ENCODE measurements at regions not wholly inside any gene's neighbourhood (a gene's known extent, or its start where the extent isn't known, plus 50 kb on each side); places are given as distances from the start of the nearest gene placed in this dataset.

DNA sequence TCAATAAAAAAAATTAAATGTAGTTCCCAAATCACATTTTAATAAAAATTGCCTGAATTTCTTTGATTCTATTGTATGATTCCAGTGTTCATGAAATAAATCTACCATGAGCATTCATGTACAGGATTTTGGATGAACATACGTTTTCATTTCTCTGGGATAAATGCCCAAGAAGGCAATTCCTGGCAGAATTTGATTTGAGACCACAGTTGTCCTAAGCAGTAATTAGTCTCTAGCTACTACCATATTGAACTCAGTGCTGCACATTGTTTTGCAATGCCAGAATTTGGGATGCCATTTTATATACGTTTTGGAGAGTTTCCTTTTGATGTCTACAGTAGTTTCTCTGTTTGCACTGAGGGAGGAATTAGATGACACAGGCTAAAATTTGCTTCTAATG is 265.3 kb upstream of the HS3ST5 start:
- H3K9me3 ChIP-seq (replicated peaks; ENCODE audit: control insufficient read depth, insufficient read depth, low read length) = no peaks in the 10 kb centered on the region
- BruUV-seq (replicated peaks) = no TSS peak
- FAIRE-seq (no peak), ATAC-seq (no peak), DNase-seq (ENCODE audit: low read depth, low spot score) (no peak)
- H3K27me3 ChIP-seq (replicated peaks in 1 of 2; ENCODE audit: control insufficient read depth in 2 of 2, insufficient read depth in 2 of 2, low read length in 1 of 2) = no peaks in the 10 kb centered on the region
- in situ Hi-C loops (cut with MboI) (no loop called here), intact Hi-C loops (cut with micrococcal nuclease; ENCODE audit: unreplicated experiment) (no loop called here)
- no peak overlapping the region for H3K4me2 ChIP-seq (ENCODE audit: control insufficient read depth, insufficient read depth)
- ChIA-PET POLR2A (no interaction called here), RAD21 (ENCODE audit: unreplicated experiment) (no interaction called here), SMC1A (ENCODE audit: uncharacterized antibody, unreplicated experiment) (no interaction called here), CTCF (no interaction called here)
- no peaks in the 10 kb centered on the region for H3K36me3 ChIP-seq (ENCODE audit: control insufficient read depth in 2 of 2, insufficient read depth in 2 of 2, low read length in 1 of 2)
- no peak overlapping the region for H2AFZ ChIP-seq (ENCODE audit: control insufficient read depth, low read depth, low read length)
- no peaks in the 10 kb centered on the region for H3K79me2 ChIP-seq (ENCODE audit: control insufficient read depth, insufficient read depth, low read length)
- WGBS (ENCODE audit: insufficient coverage, insufficient replicate concordance, low lambda C conversion rate, missing lambda C conversion rate) = 2% methylated on average over 2 of the region's 2 CpGs
- H3K4me1 ChIP-seq (ENCODE audit: control insufficient read depth, insufficient read depth, low read length) = no peaks in the 10 kb centered on the region
- H3K4me3 ChIP-seq = no peak overlapping the region
- H3K27ac ChIP-seq (ENCODE audit: control insufficient read depth, insufficient read depth) = no peak overlapping the region
- H3K9ac ChIP-seq (ENCODE audit: control insufficient read depth, insufficient read depth, low read length) = no peak overlapping the region
- TF ChIP-seq SP1 (IDR thresholded peaks at IDR 0.05; ENCODE audit: low read depth, low read length) (no peak), TCF7 (IDR thresholded peaks at IDR 0.05; ENCODE audit: borderline replicate concordance) (no peak), ZSCAN29 (IDR thresholded peaks at IDR 0.05) (no peak), NFYB (IDR thresholded peaks at IDR 0.05; ENCODE audit: insufficient read depth, low read depth, low read length) (no peak), SUPT20H (IDR thresholded peaks at IDR 0.05; ENCODE audit: borderline replicate concordance, control insufficient read depth, low read depth, low read length) (no peak), SMAD5 (IDR thresholded peaks at IDR 0.05; ENCODE audit: low read depth) (no peak), SMAD1 (IDR thresholded peaks at IDR 0.05; ENCODE audit: low read depth, partially characterized antibody) (no peak), JUNB (IDR thresholded peaks at IDR 0.05) (no peak), PML (IDR thresholded peaks at IDR 0.05; ENCODE audit: low read length) (no peak)
- H4K20me1 ChIP-seq (ENCODE audit: control insufficient read depth, insufficient read depth) = no peaks in the 10 kb centered on the region

DNA sequence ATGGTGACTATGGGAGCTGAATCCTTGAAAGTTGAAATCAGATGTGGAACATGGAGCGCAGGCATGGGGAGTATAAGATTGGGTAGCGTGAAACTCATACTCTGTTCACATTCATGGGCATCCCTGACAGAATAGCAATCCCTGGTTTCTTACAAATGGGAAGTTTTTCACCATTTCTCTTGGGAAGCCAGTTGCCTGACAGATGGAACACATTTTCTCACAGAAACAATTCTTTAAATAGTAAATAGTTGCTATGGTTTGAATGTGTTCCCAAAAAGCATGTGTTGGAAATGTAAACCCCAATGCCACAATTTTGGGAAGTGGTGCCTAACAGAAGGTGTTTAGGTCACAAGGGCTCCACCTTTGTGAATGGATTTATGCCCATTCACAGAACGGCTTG is 262.8 kb upstream of the HS3ST5 start:
- POLR2A ChIA-PET = no interaction called here
- Histone ChIP-seq H3K36me3 (ENCODE audit: control insufficient read depth in 2 of 2, insufficient read depth in 2 of 2, low read length in 1 of 2) (no peaks in the 10 kb centered on the region), H3K27ac (ENCODE audit: control insufficient read depth, insufficient read depth) (no peak overlapping the region), H3K27me3 (replicated peaks in 1 of 2; ENCODE audit: control insufficient read depth in 2 of 2, insufficient read depth in 2 of 2, low read length in 1 of 2) (no peaks in the 10 kb centered on the region), H4K20me1 (ENCODE audit: control insufficient read depth, insufficient read depth) (no peaks in the 10 kb centered on the region), H2AFZ (ENCODE audit: control insufficient read depth, low read depth, low read length) (no peak overlapping the region), H3K4me1 (ENCODE audit: control insufficient read depth, insufficient read depth, low read length) (no peaks in the 10 kb centered on the region), H3K9ac (ENCODE audit: control insufficient read depth, insufficient read depth, low read length) (no peak overlapping the region), H3K4me3 (no peak overlapping the region), H3K4me2 (ENCODE audit: control insufficient read depth, insufficient read depth) (no peak overlapping the region), H3K79me2 (ENCODE audit: control insufficient read depth, insufficient read depth, low read length) (no peaks in the 10 kb centered on the region), H3K9me3 (replicated peaks; ENCODE audit: control insufficient read depth, insufficient read depth, low read length) (no peaks in the 10 kb centered on the region)
- FAIRE-seq (no peak), ATAC-seq (no peak), DNase-seq (ENCODE audit: low read depth, low spot score) (no peak)
- WGBS (ENCODE audit: insufficient coverage, insufficient replicate concordance, low lambda C conversion rate, missing lambda C conversion rate) = 3% methylated on average over 3 of the region's 3 CpGs
- RAD21 ChIA-PET (ENCODE audit: unreplicated experiment) = no interaction called here
- SMC1A ChIA-PET (ENCODE audit: uncharacterized antibody, unreplicated experiment) = no interaction called here
- in situ Hi-C loops (cut with MboI) (no loop called here), intact Hi-C loops (cut with micrococcal nuclease; ENCODE audit: unreplicated experiment) (no loop called here)
- TF ChIP-seq TCF12 (IDR thresholded peaks at IDR 0.05; ENCODE audit: low read depth, low read length) (no peak), TBL1XR1 (IDR thresholded peaks at IDR 0.05; ENCODE audit: low read depth, low read length) (no peak), WRNIP1 (IDR thresholded peaks at IDR 0.05; ENCODE audit: borderline replicate concordance, low read depth, low read length) (no peak), KDM1A (IDR thresholded peaks at IDR 0.05; ENCODE audit: borderline replicate concordance) (no peak), POLR2A (IDR thresholded peaks at IDR 0.05; ENCODE audit: low read depth, low read length) (no peak), DPF2 (IDR thresholded peaks at IDR 0.05) (no peak), NBN (IDR thresholded peaks at IDR 0.05) (no peak), HCFC1 (IDR thresholded peaks at IDR 0.05; ENCODE audit: low read length) (no peak), EED (IDR thresholded peaks at IDR 0.05; ENCODE audit: low read depth) (no peak), RUNX3 (IDR thresholded peaks at IDR 0.05; ENCODE audit: low read length) (no peak), SUZ12 (IDR thresholded peaks at IDR 0.05; ENCODE audit: unreplicated experiment) (no peak)
- TF ChIP-seq, protein P1, sequence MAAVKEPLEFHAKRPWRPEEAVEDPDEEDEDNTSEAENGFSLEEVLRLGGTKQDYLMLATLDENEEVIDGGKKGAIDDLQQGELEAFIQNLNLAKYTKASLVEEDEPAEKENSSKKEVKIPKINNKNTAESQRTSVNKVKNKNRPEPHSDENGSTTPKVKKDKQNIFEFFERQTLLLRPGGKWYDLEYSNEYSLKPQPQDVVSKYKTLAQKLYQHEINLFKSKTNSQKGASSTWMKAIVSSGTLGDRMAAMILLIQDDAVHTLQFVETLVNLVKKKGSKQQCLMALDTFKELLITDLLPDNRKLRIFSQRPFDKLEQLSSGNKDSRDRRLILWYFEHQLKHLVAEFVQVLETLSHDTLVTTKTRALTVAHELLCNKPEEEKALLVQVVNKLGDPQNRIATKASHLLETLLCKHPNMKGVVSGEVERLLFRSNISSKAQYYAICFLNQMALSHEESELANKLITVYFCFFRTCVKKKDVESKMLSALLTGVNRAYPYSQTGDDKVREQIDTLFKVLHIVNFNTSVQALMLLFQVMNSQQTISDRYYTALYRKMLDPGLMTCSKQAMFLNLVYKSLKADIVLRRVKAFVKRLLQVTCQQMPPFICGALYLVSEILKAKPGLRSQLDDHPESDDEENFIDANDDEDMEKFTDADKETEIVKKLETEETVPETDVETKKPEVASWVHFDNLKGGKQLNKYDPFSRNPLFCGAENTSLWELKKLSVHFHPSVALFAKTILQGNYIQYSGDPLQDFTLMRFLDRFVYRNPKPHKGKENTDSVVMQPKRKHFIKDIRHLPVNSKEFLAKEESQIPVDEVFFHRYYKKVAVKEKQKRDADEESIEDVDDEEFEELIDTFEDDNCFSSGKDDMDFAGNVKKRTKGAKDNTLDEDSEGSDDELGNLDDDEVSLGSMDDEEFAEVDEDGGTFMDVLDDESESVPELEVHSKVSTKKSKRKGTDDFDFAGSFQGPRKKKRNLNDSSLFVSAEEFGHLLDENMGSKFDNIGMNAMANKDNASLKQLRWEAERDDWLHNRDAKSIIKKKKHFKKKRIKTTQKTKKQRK (IDR thresholded peaks at IDR 0.05; ENCODE audit: low read depth, low read length) = no peak
- CTCF ChIA-PET = no interaction called here
- no TSS peak for BruUV-seq (replicated peaks)
